Fibroblast of the aortic adventitia (primary cell): ENCODE measurements at regions not wholly inside any gene's neighbourhood (a gene's known extent, or its start where the extent isn't known, plus 50 kb on each side); places are given as distances from the start of the nearest gene placed in this dataset.

ENCODE experiments used
- DNase-seq: peaks from one replicate; pipeline ENCODE4 v3.0.0-alpha.2; 2010; ENCODE audit warnings: low read depth
- H3K4me3 ChIP-seq: 2 replicates; pipeline ENCODE4 v1.5.1; 2011; ENCODE audit warnings: low read depth, mild to moderate bottlenecking, control low read depth, low read length, moderate library complexity
- CTCF ChIP-seq: IDR thresholded peaks from 2 replicates; pipeline ENCODE4 v1.5.1; 2011; ENCODE audit warnings: mild to moderate bottlenecking, low read length, control low read depth, inconsistent platforms; ENCODE audit not compliant: insufficient read depth

GRCh38 chr9:95626885-95627558 lies 110.3 kb upstream of the PTCH1 start:
- no peak for TF ChIP-seq CTCF
- DNase-seq, result no peak
- no peak overlapping the region for H3K4me3 ChIP-seq

GRCh38 chr9:95626341-95626740 lies 109.6 kb upstream of the PTCH1 start:
- DNase-seq, result no peak
- TF ChIP-seq CTCF, result no peak
- H3K4me3 ChIP-seq, result no peak overlapping the region

GRCh38 chr9:95623640-95624039 lies 106.9 kb upstream of the PTCH1 start:
- H3K4me3 ChIP-seq, result no peak overlapping the region
- DNase-seq, result no peak
- no peak for TF ChIP-seq CTCF

GRCh38 chr9:95620722-95621121 lies 104.0 kb upstream of the PTCH1 start:
- DNase-seq, result no peak
- H3K4me3 ChIP-seq, result no peak overlapping the region
- TF ChIP-seq CTCF, result no peak

GRCh38 chr9:95620314-95620713 lies 103.5 kb upstream of the PTCH1 start:
- DNase-seq, result no peak
- TF ChIP-seq CTCF, result no peak
- H3K4me3 ChIP-seq, result no peak overlapping the region

- no peak overlapping the region for H3K4me3 ChIP-seq
- TF ChIP-seq CTCF, result no peak
- no peak for DNase-seq
These were observed 98.5 kb upstream of the PTCH1 start for GRCh38 chr9:95615246-95615645.

GRCh38 chr9:95613670-95614069 lies 96.9 kb upstream of the PTCH1 start:
- TF ChIP-seq CTCF, result no peak
- no peak for DNase-seq
- no peak overlapping the region for H3K4me3 ChIP-seq
